Neutrophil (primary cell): ENCODE measurements at regions not wholly inside any gene's neighbourhood (a gene's known extent, or its start where the extent isn't known, plus 50 kb on each side); places are given as distances from the start of the nearest gene placed in this dataset.

Experiments
- H3K27ac ChIP-seq: fragments of 200-600 bp; sonication (generic); 2 replicates; pipeline ENCODE4 v1.5.1; 2016; ENCODE audit warnings: mild to moderate bottlenecking, moderate library complexity
- H3K27me3 ChIP-seq: fragments of 200-600 bp; sonication (generic); 2 replicates; pipeline ENCODE4 v1.6.0; 2016; ENCODE audit warnings: mild to moderate bottlenecking
- H3K36me3 ChIP-seq: fragments of 200-600 bp; sonication (generic); 2 replicates; pipeline ENCODE4 v1.5.1; 2017
- H3K4me1 ChIP-seq, 2 experiments: fragments of 200-600 bp in 1 of 2; sonication (generic) in 1 of 2; 1 replicate in 1 of 2; 2 replicates in 1 of 2; pipeline versions ENCODE4 v1.5.1 to v1.6.1; 2013 to 2016; ENCODE audit warnings: low read depth in 1 of 2, low read length in 1 of 2, mild to moderate bottlenecking in 1 of 2, moderate library complexity in 1 of 2; ENCODE audit not compliant: control insufficient read depth in 1 of 2, insufficient read depth in 1 of 2
- H3K4me3 ChIP-seq, 2 experiments: fragments of 200-600 bp in 1 of 2; sonication (generic) in 1 of 2; 1 replicate in 1 of 2; 2 replicates in 1 of 2; pipeline ENCODE4 v1.5.1; 2013 to 2016; ENCODE audit warnings: low read depth in 1 of 2, low read length in 1 of 2, mild to moderate bottlenecking in 1 of 2, moderate library complexity in 1 of 2
- H3K9me3 ChIP-seq: fragments of 200-600 bp; sonication (generic); 2 replicates; pipeline ENCODE4 v1.5.1; 2016
- TF ChIP-seq, protein P1 (sequence below): fragments of 200-600 bp; sonication (generic); IDR thresholded peaks from 2 replicates; pipeline ENCODE4 v1.5.1; 2016; ENCODE audit warnings: antibody characterized with exemption

DNA sequence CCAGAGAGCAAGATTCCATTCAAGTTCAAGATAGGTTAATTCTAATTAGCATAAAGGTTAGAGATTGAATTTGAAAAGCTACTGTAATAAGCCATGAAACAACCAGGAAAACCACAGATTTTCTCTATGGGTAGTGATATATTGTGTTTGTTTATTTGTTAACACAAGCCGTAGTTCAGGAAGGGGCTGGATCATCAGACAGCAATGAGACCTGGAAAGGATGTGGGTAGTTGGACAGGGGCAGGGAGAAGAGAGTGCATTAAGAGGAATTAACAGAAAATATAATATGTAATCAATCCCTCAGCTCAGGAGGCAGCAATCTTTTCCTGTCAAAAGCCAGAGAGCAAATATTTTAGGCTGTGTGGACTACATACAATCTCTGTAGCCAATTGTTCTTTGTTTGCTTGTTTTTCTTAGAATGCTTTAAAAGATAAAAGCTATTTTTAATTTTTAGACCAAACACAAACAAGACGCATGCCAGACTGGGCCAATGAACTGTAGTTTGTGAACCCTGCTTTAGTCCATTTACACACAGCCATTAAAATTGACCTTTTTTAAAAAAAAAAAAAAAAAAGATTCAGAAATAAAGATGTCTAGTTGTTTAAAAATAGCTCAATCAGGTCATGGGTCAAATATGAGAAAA, 398.7 kb upstream of the MARCKS start:
- H3K4me1 ChIP-seq: peaks cover 0 to 3% of the 10 kb centered on the region in 2 experiments
- TF ChIP-seq, protein P1, sequence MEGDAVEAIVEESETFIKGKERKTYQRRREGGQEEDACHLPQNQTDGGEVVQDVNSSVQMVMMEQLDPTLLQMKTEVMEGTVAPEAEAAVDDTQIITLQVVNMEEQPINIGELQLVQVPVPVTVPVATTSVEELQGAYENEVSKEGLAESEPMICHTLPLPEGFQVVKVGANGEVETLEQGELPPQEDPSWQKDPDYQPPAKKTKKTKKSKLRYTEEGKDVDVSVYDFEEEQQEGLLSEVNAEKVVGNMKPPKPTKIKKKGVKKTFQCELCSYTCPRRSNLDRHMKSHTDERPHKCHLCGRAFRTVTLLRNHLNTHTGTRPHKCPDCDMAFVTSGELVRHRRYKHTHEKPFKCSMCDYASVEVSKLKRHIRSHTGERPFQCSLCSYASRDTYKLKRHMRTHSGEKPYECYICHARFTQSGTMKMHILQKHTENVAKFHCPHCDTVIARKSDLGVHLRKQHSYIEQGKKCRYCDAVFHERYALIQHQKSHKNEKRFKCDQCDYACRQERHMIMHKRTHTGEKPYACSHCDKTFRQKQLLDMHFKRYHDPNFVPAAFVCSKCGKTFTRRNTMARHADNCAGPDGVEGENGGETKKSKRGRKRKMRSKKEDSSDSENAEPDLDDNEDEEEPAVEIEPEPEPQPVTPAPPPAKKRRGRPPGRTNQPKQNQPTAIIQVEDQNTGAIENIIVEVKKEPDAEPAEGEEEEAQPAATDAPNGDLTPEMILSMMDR: no peak
- no peak overlapping the region for H3K27ac ChIP-seq
- no peaks in the 10 kb centered on the region for H3K36me3 ChIP-seq
- H3K4me3 ChIP-seq: no peak overlapping the region
- no peaks in the 10 kb centered on the region for H3K27me3 ChIP-seq
- H3K9me3 ChIP-seq: no peaks in the 10 kb centered on the region

DNA sequence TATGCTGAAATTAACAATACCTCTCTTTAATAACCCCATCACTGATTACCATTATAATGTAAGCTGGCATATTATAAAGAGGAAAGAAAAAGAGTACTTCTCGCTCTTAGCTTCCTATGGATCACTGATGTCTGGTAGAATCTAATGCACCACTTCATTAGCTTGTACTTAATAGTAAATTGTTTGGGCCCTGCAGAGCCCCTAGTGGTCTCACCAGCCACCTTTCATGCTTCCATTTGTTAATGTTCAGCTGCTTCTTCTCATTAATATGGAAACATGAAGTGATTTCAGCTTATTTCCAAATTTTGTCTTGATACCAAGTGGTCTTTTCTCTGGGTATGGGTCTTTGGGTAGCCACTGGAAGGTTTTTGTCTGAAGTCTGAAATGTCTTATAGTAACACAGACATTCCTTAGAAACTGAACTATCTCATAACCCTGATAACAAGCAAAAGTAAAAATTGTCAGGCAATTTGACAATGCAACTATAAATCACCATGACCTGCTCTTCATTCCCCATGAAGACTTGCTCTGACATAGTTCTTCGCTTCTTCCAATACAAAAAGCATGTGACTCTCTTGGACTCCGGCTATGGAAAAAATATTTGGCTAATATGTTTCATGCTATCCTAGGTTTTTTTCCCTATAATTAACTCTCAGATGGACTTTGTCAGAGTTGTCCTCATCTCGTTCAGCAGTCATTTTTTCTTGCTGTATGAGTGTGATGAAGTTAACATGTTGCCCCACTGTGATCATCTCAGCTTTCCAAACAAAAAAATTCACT, 395.8 kb upstream of the MARCKS start:
- H3K4me3 ChIP-seq: no peak overlapping the region
- peaks cover 28 to 32% of the 10 kb centered on the region in 2 experiments for H3K4me1 ChIP-seq
- no peaks in the 10 kb centered on the region for H3K27me3 ChIP-seq
- no peak overlapping the region for H3K27ac ChIP-seq
- TF ChIP-seq, protein P1: no peak
- H3K9me3 ChIP-seq: no peaks in the 10 kb centered on the region
- H3K36me3 ChIP-seq: no peaks in the 10 kb centered on the region

DNA sequence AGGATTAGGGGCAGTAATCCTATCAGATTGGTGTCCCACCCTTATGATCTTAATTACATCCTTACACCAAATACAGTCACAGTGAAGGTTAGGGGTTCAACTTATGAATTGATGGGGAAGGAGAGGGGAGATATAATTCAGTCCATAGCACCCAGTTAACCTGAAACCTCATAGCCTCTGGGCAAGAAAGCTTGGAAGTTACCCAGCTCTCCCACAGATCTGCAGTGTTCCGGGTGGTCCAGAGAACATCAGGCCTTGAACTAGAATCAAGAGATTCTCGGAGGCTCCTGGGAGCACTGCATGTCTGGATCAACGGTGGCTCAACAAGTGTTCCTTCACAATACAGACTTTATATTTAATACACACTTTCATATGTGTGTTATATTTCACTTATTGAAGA, 392.6 kb upstream of the MARCKS start:
- Histone ChIP-seq H3K27ac (peak overlapping the region; percentile 91), H3K4me3 (peak overlapping the region in 1 of 2 experiments; percentile 15), H3K4me1 (peaks cover 43 to 46% of the 10 kb centered on the region in 2 experiments), H3K9me3 (no peaks in the 10 kb centered on the region), H3K36me3 (no peaks in the 10 kb centered on the region), H3K27me3 (no peaks in the 10 kb centered on the region)
- TF ChIP-seq, protein P1: no peak

DNA sequence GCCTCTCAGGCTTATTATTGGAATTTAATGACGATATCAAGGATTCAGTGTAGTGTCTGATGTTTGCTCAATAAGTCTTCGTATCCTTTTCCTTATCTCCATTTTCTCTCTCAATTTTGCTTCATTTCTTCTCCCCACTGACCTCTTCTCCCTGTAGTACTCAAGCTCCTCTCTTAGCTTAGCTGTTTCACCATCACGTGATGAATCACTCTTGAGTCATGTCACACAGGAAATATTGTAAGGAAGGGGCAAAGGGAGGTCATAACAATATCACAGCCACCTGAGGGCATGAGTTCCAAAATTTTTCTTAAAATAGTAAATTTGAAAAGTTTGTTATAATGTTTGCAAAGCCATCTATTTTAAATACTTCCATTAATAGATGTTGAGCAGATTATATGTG, 392.2 kb upstream of the MARCKS start:
- H3K4me1 ChIP-seq: peaks cover 43 to 46% of the 10 kb centered on the region in 2 experiments
- no peaks in the 10 kb centered on the region for H3K9me3 ChIP-seq
- peak overlapping the region in 1 of 2 experiments; percentile 15 for H3K4me3 ChIP-seq
- H3K27ac ChIP-seq: peak overlapping the region; percentile 91
- no peaks in the 10 kb centered on the region for H3K27me3 ChIP-seq
- TF ChIP-seq, protein P1: no peak
- no peaks in the 10 kb centered on the region for H3K36me3 ChIP-seq

DNA sequence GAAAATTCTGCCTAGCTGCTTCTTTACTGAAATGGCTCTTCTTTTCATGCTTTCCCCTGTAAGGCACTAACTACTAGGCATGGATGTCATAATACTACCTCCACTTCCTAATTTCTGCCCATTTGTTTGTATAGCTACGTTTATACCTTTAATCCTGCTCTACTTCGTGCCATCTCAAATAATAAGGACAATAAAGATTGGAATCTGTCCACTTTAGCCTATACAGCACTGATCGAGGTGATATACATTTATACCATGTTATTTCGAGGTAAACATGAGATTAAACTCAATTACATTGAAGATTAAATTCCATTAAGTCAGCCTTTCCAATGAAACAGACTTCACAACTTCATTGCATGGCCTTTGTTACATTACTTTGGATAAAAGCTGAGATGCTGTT, 390.6 kb upstream of the MARCKS start:
- Histone ChIP-seq H3K27me3 (no peaks in the 10 kb centered on the region), H3K4me1 (peaks cover 43 to 46% of the 10 kb centered on the region in 2 experiments), H3K36me3 (no peaks in the 10 kb centered on the region), H3K4me3 (peak overlapping the region in 1 of 2 experiments; percentile 31), H3K9me3 (no peaks in the 10 kb centered on the region), H3K27ac (peak overlapping the region; percentile 91)
- TF ChIP-seq, protein P1: no peak
